ENCODE measurements at regions not wholly inside any gene's neighbourhood (a gene's known extent, or its start where the extent isn't known, plus 50 kb on each side); places are given as distances from the start of the nearest gene placed in this dataset.

DNA sequence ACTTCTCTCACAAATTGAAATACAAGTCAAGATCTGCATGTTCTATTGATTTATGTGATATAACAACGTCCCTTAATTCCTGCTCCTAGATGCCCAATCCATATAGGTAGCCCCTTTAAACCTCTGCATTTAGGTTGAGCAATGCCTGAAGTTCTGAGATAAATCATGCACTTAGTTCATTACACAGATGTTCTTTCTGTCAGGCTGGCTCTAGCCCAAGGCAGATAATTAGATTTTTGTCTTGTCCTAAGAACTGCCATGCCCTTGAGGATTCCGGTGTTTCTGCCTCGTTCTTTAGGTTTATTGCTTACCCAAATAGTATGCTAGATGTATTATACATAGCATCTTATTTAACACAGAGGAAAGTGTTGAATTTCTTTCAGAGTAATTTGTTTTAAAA is 143.1 kb downstream of the TRAM1L1 start:
- Histone ChIP-seq H3K79me2 (ENCODE audit: insufficient read depth, low read length) (no peaks in the 10 kb centered on the region), H3K4me2 (ENCODE audit: insufficient read depth, low read length) (no peak overlapping the region), H3K4me3 (ENCODE audit: insufficient read depth, low read length) (no peak overlapping the region)

DNA sequence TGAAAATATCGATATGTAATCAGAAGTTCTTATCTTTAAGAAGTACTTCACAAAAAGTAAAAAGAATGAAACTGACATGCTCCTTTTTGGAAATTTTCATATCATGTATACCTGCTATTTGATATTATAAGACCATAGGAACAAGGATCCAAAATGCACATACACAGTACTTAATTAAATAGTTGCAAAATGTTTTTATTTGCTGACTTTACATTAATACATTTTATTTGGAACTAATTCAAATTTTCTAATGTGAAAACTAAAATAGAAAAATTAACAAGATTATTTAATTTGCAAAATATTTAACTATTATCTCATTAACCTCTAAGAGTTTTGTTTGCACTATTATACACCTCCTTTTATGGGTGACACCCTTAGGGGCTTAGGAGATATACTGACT is 155.0 kb downstream of the TRAM1L1 start:
- H4K20me1 ChIP-seq (ENCODE audit: insufficient read depth, low read length) = no peaks in the 10 kb centered on the region
- H3K36me3 ChIP-seq (ENCODE audit: insufficient read depth, low read length) = no peaks in the 10 kb centered on the region
- no peak for TF ChIP-seq CTCF (IDR thresholded peaks at IDR 0.05; ENCODE audit: extremely low read depth, low read depth, low read length)
- no peak overlapping the region for H3K4me3 ChIP-seq (ENCODE audit: insufficient read depth, low read length)
- no peak overlapping the region for H3K27ac ChIP-seq (ENCODE audit: low read depth, low read length)
- no peak overlapping the region for H2AFZ ChIP-seq (ENCODE audit: low read length)
- no peak overlapping the region for H3K4me2 ChIP-seq (ENCODE audit: insufficient read depth, low read length)
- H3K27me3 ChIP-seq (ENCODE audit: insufficient read depth, low read length) = no peaks in the 10 kb centered on the region
- H3K4me1 ChIP-seq (ENCODE audit: insufficient read depth, low read length) = no peaks in the 10 kb centered on the region
- no peaks in the 10 kb centered on the region for H3K9me3 ChIP-seq (ENCODE audit: low read depth, low read length)
- H3K79me2 ChIP-seq (ENCODE audit: insufficient read depth, low read length) = no peaks in the 10 kb centered on the region
- no peak for DNase-seq (ENCODE audit: insufficient read length, low spot score, missing footprints)

More for the DNA sequence above, 143.1 kb downstream of the TRAM1L1 start:
- Histone ChIP-seq H3K4me1 (ENCODE audit: insufficient read depth, low read length) (no peaks in the 10 kb centered on the region), H2AFZ (ENCODE audit: low read length) (no peak overlapping the region), H4K20me1 (ENCODE audit: insufficient read depth, low read length) (no peaks in the 10 kb centered on the region), H3K27ac (ENCODE audit: low read depth, low read length) (no peak overlapping the region), H3K36me3 (ENCODE audit: insufficient read depth, low read length) (no peaks in the 10 kb centered on the region), H3K9me3 (ENCODE audit: low read depth, low read length) (no peaks in the 10 kb centered on the region), H3K27me3 (ENCODE audit: insufficient read depth, low read length) (no peaks in the 10 kb centered on the region)
- TF ChIP-seq CTCF (IDR thresholded peaks at IDR 0.05; ENCODE audit: extremely low read depth, low read depth, low read length) = no peak
- no peak for DNase-seq (ENCODE audit: insufficient read length, low spot score, missing footprints)

GRCh38 chr4:116926631-116927295 is 158.6 kb downstream of the TRAM1L1 start:
- H3K4me2 ChIP-seq (ENCODE audit: insufficient read depth, low read length) = no peak overlapping the region
- no peak for TF ChIP-seq CTCF (IDR thresholded peaks at IDR 0.05; ENCODE audit: extremely low read depth, low read depth, low read length)
- no peaks in the 10 kb centered on the region for H3K4me1 ChIP-seq (ENCODE audit: insufficient read depth, low read length)
- no peak overlapping the region for H3K27ac ChIP-seq (ENCODE audit: low read depth, low read length)
- H3K79me2 ChIP-seq (ENCODE audit: insufficient read depth, low read length) = no peaks in the 10 kb centered on the region
- no peaks in the 10 kb centered on the region for H4K20me1 ChIP-seq (ENCODE audit: insufficient read depth, low read length)
- peak; percentile 10 for DNase-seq (ENCODE audit: insufficient read length, low spot score, missing footprints)
- H3K9me3 ChIP-seq (ENCODE audit: low read depth, low read length) = no peaks in the 10 kb centered on the region
- H2AFZ ChIP-seq (ENCODE audit: low read length) = no peak overlapping the region
- no peaks in the 10 kb centered on the region for H3K27me3 ChIP-seq (ENCODE audit: insufficient read depth, low read length)
- H3K36me3 ChIP-seq (ENCODE audit: insufficient read depth, low read length) = no peaks in the 10 kb centered on the region
- no peak overlapping the region for H3K4me3 ChIP-seq (ENCODE audit: insufficient read depth, low read length)

GRCh38 chr4:116925900-116926457 is 159.4 kb downstream of the TRAM1L1 start:
- Histone ChIP-seq H3K36me3 (ENCODE audit: insufficient read depth, low read length) (no peaks in the 10 kb centered on the region), H3K4me3 (ENCODE audit: insufficient read depth, low read length) (no peak overlapping the region), H3K4me1 (ENCODE audit: insufficient read depth, low read length) (no peaks in the 10 kb centered on the region), H3K9me3 (ENCODE audit: low read depth, low read length) (no peaks in the 10 kb centered on the region), H3K27me3 (ENCODE audit: insufficient read depth, low read length) (no peaks in the 10 kb centered on the region), H2AFZ (ENCODE audit: low read length) (no peak overlapping the region), H3K27ac (ENCODE audit: low read depth, low read length) (no peak overlapping the region), H4K20me1 (ENCODE audit: insufficient read depth, low read length) (no peaks in the 10 kb centered on the region), H3K4me2 (ENCODE audit: insufficient read depth, low read length) (no peak overlapping the region), H3K79me2 (ENCODE audit: insufficient read depth, low read length) (no peaks in the 10 kb centered on the region)
- DNase-seq (ENCODE audit: insufficient read length, low spot score, missing footprints) = peak; percentile 35
- TF ChIP-seq CTCF (IDR thresholded peaks at IDR 0.05; ENCODE audit: extremely low read depth, low read depth, low read length) = no peak

Data from osteoblast (primary cell).